ENCODE measurements at regions not wholly inside any gene's neighbourhood (a gene's known extent, or its start where the extent isn't known, plus 50 kb on each side); places are given as distances from the start of the nearest gene placed in this dataset.

GRCh38 chr12:47017041-47017713 lies 62.2 kb upstream of the PCED1B start:
- Histone ChIP-seq H3T11ph (ENCODE audit: low read length) (no peak overlapping the region), H3K56ac (ENCODE audit: insufficient read length, low read depth, low read length) (no peak overlapping the region), H3K4me1 (ENCODE audit: insufficient read depth, low read length) (no peaks in the 10 kb centered on the region), H3K23ac (ENCODE audit: insufficient read length, low read depth, low read length) (no peak overlapping the region), H3K27me3 (ENCODE audit: insufficient read depth, low read length) (no peaks in the 10 kb centered on the region), H3K4ac (ENCODE audit: low read depth, low read length) (no peak overlapping the region), H2BK15ac (ENCODE audit: low read depth, low read length) (no peak overlapping the region), H3K14ac (ENCODE audit: insufficient read depth, low read length) (no peak overlapping the region), H3K9ac (ENCODE audit: extremely low read depth, insufficient read length, low read length) (no peak overlapping the region), H2BK12ac (ENCODE audit: insufficient read length, low read depth, low read length) (no peak overlapping the region), H2BK20ac (ENCODE audit: low read depth, low read length, poor library complexity, severe bottlenecking) (no peak overlapping the region), H3K79me1 (ENCODE audit: insufficient read depth, low read depth, low read length, poor library complexity, severe bottlenecking) (no peaks in the 10 kb centered on the region), H3K4me2 (ENCODE audit: insufficient read depth, insufficient read length, low read length) (no peak overlapping the region), H4K5ac (ENCODE audit: insufficient read length, low read depth, low read length) (no peak overlapping the region), H2AK5ac (ENCODE audit: insufficient read length, low read length) (no peak overlapping the region), H4K8ac (replicated peaks; ENCODE audit: insufficient read length, low read depth, low read length) (no peak overlapping the region), H3K79me2 (ENCODE audit: insufficient read depth, low read length) (no peaks in the 10 kb centered on the region), H3K23me2 (ENCODE audit: insufficient read length, low read depth, low read length, poor library complexity, severe bottlenecking) (no peaks in the 10 kb centered on the region), H2AFZ (ENCODE audit: low read length) (no peak overlapping the region), H2BK120ac (ENCODE audit: low read depth, low read length, poor library complexity, severe bottlenecking) (no peak overlapping the region), H4K20me1 (ENCODE audit: control insufficient read depth, insufficient read depth, insufficient read length) (no peaks in the 10 kb centered on the region), H3K9me3 (ENCODE audit: control insufficient read depth, low read depth, low read length) (no peaks in the 10 kb centered on the region), H2BK5ac (ENCODE audit: insufficient read length, low read length) (no peak overlapping the region), H3K27ac (ENCODE audit: insufficient read length, low read depth, low read length) (no peak overlapping the region), H3K18ac (ENCODE audit: insufficient read length, low read depth, low read length) (no peak overlapping the region), H4K91ac (ENCODE audit: insufficient read length, low read depth, low read length) (no peak overlapping the region)
- Mint-ChIP-seq H3K4me3 (no peak overlapping the region), H3K27me3 (ENCODE audit: low read depth) (no peaks in the 10 kb centered on the region; the same call in 1 of the 2 replicates), H3K27ac (no peak overlapping the region), H3K9me3 (no peaks in the 10 kb centered on the region), H3K4me1 (no peaks in the 10 kb centered on the region), H3K36me3 (ENCODE audit: insufficient read depth in 1 of 3, low read depth in 3 of 3) (no peaks in the 10 kb centered on the region)
- no peak for TF ChIP-seq CTCF (conservative IDR thresholded peaks at IDR 0.05)
- no CpG with 5 or more reads among the region's 6 CpGs for WGBS (ENCODE audit: extremely low coverage, insufficient read length, low lambda C conversion rate)
- no peak for DNase-seq

Data from H9 (cell line).